ENCODE measurements at regions not wholly inside any gene's neighbourhood (a gene's known extent, or its start where the extent isn't known, plus 50 kb on each side); places are given as distances from the start of the nearest gene placed in this dataset.
"Not testable (repeated sequence)": the region's sequence is repeated elsewhere in the genome, so short reads cannot be mapped to it uniquely, and the experiment has no call there.

DNA sequence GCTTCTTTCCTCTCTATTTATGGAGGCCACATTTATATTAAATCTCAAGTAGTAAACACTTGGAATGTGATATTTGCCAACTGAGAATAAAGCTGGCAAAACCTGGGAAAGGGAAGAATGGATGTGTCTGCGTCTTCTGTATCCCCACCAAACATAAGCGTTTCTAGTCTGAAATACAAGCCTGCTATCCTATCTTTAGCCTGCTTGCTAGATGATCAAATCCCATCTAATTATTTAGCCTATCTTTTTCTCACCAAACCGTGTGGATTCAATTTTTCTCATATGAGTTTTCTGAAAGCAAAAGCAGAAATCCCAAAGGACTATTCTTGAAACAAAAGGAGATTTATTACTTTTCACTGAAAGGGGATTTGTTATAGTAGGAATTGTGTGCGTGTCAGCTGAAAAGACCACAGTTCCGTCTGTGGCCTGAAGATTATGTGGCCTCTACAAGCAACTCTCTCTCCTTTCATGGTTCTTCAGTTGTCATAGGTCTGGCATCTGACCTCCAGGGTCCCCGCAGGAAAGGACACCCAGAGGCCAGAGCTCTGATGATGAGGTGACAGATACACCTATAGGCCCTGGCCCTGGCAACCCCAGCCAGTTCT, 266.0 kb upstream of the MCTP2 start:
- no peak for DNase-seq
- H3K36me3 Mint-ChIP-seq, result no peaks in the 10 kb centered on the region
- H3K27me3 Mint-ChIP-seq, result no peaks in the 10 kb centered on the region
- no peak overlapping the region for H3K4me3 Mint-ChIP-seq
- CTCF ChIA-PET, result interaction anchor here (1.6 kb wide), 1 partner anchor 14 kb away, joined by 3 read pairs; no protein-coding TSS in a partner anchor
- no peak overlapping the region for H3K27ac Mint-ChIP-seq
- H3K9me3 Mint-ChIP-seq, result no peaks in the 10 kb centered on the region
- no peaks in the 10 kb centered on the region for H3K4me1 Mint-ChIP-seq

DNA sequence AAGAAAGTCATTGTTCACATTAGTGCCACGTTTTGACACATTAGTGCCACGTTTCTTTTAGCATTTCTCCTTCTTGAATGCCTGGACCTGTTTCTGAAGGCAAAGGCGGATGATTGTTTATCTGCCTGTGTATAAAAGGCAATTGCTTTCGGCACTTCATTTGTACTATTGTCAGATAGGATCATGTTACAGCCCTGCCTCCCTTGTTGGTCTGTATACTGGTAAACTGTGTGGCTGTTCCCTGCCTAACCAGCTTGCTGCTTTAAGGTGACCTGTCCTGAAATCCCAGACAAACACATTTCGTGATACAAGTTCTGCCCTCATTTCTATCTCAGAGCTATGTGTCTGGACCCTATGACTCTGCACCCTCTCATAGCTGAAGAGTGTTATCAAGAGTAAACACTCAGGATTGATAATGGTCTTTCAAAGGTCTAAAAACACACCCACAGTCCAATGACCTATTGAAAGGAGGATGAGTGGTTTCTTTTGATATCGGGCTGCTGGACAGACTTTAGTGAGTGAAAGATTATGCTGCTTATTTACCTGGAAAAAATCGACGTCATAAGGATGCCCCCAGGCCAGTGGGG, 276.3 kb upstream of the MCTP2 start:
- CTCF ChIA-PET, result no interaction called here
- no peaks in the 10 kb centered on the region for H3K36me3 Mint-ChIP-seq
- H3K4me1 Mint-ChIP-seq, result no peaks in the 10 kb centered on the region
- no peak overlapping the region for H3K4me3 Mint-ChIP-seq
- DNase-seq, result no peak
- no peaks in the 10 kb centered on the region for H3K27me3 Mint-ChIP-seq
- no peak overlapping the region for H3K27ac Mint-ChIP-seq
- H3K9me3 Mint-ChIP-seq, result no peaks in the 10 kb centered on the region

DNA sequence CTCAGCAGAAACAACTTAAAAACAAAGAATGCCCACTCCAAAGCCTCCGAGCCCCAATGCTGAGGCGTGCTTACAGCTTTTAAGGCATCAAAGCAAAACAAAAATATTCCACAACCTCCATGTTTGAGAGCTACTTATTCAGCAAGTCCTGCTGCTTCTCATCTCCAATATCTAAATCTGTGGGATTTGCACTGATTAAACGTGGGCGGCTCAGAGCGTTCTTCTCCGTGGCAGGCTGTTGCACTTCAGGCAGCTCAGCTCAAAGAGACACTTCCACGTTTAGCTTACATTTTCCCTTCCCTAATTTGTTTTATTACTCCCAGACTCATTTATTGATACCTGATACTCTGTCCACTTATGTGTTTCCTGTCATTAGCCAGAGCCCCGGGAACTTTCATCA, 282.6 kb upstream of the MCTP2 start:
- Mint-ChIP-seq H3K4me1 (no peaks in the 10 kb centered on the region), H3K27me3 (peaks cover 5% of the 10 kb centered on the region), H3K36me3 (no peaks in the 10 kb centered on the region), H3K9me3 (no peaks in the 10 kb centered on the region), H3K27ac (no peak overlapping the region), H3K4me3 (no peak overlapping the region)
- CTCF ChIA-PET, result no interaction called here
- no peak for DNase-seq

DNA sequence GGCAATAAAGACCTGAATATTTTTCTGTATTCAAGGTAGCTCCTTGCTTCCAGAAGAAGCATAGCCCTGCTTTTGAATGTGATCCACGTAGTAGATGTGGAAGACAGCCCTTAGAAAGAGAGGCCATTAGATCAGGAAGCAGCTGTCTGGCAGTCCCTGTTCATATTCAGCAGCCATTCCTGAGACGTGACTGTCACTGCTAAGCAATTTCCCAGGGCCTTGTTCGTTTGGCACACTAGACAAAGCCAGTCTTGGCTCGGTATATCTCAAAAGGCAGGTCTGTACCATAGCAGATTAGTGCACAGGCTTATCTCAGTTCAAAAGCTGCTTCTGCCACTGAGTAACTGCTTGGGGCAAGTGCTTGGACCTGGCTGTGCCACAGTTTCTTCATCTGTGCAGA, 287.8 kb upstream of the MCTP2 start:
- Mint-ChIP-seq H3K36me3 (no peaks in the 10 kb centered on the region), H3K4me1 (no peaks in the 10 kb centered on the region), H3K9me3 (no peaks in the 10 kb centered on the region), H3K27ac (no peak overlapping the region), H3K4me3 (no peak overlapping the region), H3K27me3 (peaks cover under 1% of the 10 kb centered on the region)
- DNase-seq, result no peak
- CTCF ChIA-PET, result no interaction called here

DNA sequence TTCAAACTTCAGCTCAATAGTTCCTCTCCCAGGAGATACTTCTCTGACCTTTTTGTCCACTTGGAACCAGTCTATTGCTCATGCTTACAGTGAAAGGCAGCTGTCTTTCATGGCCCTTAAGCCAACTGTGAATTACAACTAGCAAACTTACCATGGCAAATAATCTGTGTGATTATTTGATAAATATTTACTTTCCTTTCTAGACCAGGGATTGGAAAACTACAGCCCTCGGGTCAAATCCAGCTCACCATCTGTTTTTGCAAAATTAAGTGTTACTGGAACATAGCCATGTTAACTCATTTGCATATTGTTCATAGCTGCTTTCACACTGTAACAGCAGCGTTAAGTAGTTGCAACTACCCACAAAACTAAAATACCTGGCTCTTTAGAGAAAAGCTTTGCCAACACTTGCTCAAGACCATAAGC, 289.1 kb upstream of the MCTP2 start:
- no peaks in the 10 kb centered on the region for H3K9me3 Mint-ChIP-seq
- CTCF ChIA-PET, result interaction anchor here (0.9 kb wide), 1 partner anchor 22 kb away, joined by 3 read pairs; no protein-coding TSS in a partner anchor
- no peaks in the 10 kb centered on the region for H3K27me3 Mint-ChIP-seq

DNA sequence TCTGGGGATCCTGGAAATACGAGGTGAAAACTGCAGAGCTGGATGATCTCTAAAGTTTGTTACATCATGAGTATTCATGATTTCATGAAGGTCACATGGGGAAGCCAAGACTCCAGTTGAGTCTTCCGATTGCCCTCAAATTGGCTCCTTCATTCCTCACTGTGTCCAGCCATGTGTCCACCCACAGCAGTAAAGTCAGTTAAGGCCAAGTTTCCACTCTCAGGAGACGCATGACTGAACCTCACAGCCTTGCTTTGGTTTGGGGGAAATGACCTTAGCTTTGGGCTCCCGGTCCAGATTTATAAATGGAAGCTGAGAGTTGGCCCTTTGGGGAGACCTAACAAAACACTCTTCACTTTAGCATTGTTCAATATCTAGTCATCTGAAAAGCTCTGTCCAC, 289.7 kb upstream of the MCTP2 start:
- Mint-ChIP-seq H3K36me3 (no peaks in the 10 kb centered on the region), H3K27ac (no peak overlapping the region), H3K9me3 (no peaks in the 10 kb centered on the region), H3K27me3 (no peaks in the 10 kb centered on the region), H3K4me1 (no peaks in the 10 kb centered on the region), H3K4me3 (no peak overlapping the region)
- CTCF ChIA-PET, result interaction anchor here (0.8 to 0.9 kb wide), 2 partner anchors 21 to 178 kb away, joined by 3 read pairs; no protein-coding TSS in a partner anchor
- DNase-seq, result no peak

More for the DNA sequence above, 289.1 kb upstream of the MCTP2 start:
- Mint-ChIP-seq H3K27ac (no peak overlapping the region), H3K36me3 (no peaks in the 10 kb centered on the region), H3K4me1 (no peaks in the 10 kb centered on the region), H3K4me3 (no peak overlapping the region)
- DNase-seq, result no peak

DNA sequence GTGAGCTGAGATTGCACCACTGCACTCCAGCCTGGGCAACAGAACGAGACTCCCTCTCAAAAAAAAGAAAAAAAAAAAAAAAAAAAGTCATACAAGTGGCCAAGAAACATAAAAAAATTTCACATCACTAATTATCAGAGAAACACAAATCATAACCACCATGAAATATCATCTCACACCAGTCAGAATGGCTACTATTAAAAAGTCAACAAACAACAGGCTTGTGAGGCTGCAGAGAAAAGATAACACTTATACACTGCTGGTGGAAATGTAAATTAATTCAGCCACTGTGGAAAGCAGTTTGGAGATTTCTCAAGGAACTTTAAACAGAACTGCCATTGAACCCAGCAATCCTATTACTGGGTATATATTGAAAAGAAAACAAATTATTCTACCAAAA, 291.1 kb upstream of the MCTP2 start:
- Mint-ChIP-seq H3K4me1 (no peaks in the 10 kb centered on the region), H3K36me3 (no peaks in the 10 kb centered on the region), H3K4me3 (no peak overlapping the region), H3K27me3 (no peaks in the 10 kb centered on the region), H3K27ac (no peak overlapping the region), H3K9me3 (no peaks in the 10 kb centered on the region)
- CTCF ChIA-PET, result no interaction called here
- no peak for DNase-seq

DNA sequence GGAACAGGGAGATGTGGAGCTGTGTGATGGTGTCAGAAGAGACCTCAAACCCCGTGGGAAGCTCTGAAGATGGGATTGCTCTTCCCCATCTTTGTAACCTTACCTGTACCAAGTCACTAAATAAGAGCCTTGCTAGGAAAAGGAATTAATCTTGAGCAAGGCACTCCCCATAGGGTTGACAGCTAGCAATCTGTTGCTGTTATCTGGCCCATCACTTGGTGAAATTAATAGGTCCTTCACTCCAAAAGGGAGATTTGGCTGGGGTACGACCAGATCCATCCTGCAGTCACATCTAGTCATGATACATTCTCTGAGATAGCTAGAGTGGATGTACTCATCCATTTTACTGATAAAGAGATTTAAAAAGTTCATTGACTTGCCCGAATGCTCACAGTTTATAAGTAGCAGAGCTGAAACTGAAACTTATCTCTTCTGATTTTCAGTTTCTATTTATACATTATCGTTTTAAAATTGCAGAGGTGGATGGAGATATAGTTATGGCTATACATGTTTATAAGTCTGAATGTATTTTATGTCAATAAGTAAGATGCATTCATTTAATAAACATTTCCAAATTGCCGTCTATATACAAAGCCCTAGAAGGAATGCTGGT, 299.1 kb upstream of the MCTP2 start:
- no peak overlapping the region for H3K4me3 Mint-ChIP-seq
- no peaks in the 10 kb centered on the region for H3K27me3 Mint-ChIP-seq
- no peaks in the 10 kb centered on the region for H3K9me3 Mint-ChIP-seq
- DNase-seq, result no peak
- CTCF ChIA-PET, result interaction anchor here (1.6 kb wide), 1 partner anchor 897 kb away, joined by 3 read pairs; no protein-coding TSS in a partner anchor
- peaks cover 9% of the 10 kb centered on the region for H3K4me1 Mint-ChIP-seq
- no peak overlapping the region for H3K27ac Mint-ChIP-seq
- H3K36me3 Mint-ChIP-seq, result no peaks in the 10 kb centered on the region

DNA sequence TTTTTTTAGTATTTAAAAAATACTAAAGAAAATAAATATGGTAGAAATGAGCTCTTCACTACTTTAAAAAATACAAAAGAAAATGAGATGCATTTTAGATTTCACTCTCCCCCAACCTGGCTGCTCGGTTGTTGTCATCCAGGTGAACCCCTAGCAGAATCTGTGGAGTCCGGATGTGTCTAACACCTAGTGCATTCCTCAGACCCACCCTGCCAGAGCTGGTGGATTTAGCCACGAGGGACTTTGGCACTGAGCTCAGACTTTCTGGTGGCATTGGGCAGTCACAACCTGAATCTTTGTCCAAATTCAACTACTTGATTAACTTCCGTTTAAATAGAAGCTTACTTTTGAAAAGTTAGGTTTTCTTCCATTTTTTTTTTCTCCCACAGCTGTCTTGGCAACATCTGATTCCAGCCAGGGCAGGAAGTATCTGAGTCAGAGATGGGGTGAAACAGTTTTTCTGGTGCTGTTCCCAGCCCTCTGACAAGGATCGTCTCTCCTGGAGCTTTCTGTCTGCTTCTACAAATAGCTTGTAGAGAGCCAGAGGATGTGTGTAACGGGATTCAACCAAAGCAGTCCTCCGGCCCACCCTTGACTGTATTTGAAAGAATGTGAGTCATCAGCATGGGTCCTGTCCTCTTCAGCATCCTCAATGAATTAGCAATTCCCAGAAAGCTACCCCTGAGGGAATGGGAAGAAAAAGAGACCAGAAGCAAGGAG, 301.8 kb upstream of the MCTP2 start:
- H3K27ac Mint-ChIP-seq, result no peak overlapping the region
- CTCF ChIA-PET, result interaction anchor here (1.3 kb wide), 1 partner anchor 191 kb away, joined by 3 read pairs; no protein-coding TSS in a partner anchor
- H3K9me3 Mint-ChIP-seq, result no peaks in the 10 kb centered on the region
- H3K27me3 Mint-ChIP-seq, result no peaks in the 10 kb centered on the region
- peaks cover 9% of the 10 kb centered on the region for H3K4me1 Mint-ChIP-seq
- H3K4me3 Mint-ChIP-seq, result no peak overlapping the region
- no peaks in the 10 kb centered on the region for H3K36me3 Mint-ChIP-seq
- no peak for DNase-seq

DNA sequence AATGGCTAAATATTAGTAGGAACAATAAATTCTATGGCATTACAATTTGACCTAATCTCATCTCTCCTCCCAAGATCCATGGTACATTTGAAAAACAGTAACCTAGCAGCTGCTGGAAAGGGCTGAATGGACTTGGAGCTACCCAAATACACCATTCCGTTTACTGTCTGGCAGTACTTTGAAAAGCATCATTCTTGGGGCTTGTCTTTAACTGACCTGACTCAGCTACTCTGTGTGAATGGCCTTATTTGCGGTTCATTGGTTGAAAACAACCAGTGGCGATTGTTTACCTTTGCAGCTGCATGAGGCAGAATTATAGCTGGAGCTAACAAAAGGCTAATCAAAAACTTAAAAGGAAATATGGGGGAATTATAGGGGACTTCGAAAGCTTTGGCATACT, 311.2 kb upstream of the MCTP2 start:
- CTCF ChIA-PET, result interaction anchor here (0.9 kb wide), 1 partner anchor 22 kb away, joined by 3 read pairs; no protein-coding TSS in a partner anchor
- DNase-seq, result no peak
- Mint-ChIP-seq H3K36me3 (no peaks in the 10 kb centered on the region), H3K27ac (no peak overlapping the region), H3K27me3 (peaks cover 4% of the 10 kb centered on the region), H3K9me3 (no peaks in the 10 kb centered on the region), H3K4me3 (no peak overlapping the region), H3K4me1 (no peaks in the 10 kb centered on the region)

DNA sequence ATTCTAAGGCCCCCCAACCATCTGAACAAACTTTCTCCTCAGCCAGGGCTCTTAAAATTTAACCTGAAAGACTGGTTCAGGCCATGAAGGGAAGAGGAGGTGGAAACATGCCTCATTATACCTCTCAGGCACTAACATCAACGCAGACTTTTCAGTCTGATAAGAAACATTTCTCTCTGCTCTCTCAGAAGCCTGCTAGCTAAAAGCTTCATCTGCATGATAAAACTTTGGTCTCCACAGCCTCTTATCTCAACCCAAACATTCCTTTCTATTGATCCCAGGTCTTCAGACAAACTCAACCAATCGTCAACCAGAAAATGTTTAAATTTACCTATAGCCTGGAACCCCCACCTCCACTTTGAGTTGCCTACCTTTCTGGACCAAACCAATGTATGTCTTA, 312.6 kb upstream of the MCTP2 start:
- H3K4me3 Mint-ChIP-seq, H3K9me3 Mint-ChIP-seq, DNase-seq, H3K36me3 Mint-ChIP-seq, H3K4me1 Mint-ChIP-seq, CTCF ChIA-PET, H3K27me3 Mint-ChIP-seq: not testable (repeated sequence)
- peak overlapping the region; percentile 62 for H3K27ac Mint-ChIP-seq

DNA sequence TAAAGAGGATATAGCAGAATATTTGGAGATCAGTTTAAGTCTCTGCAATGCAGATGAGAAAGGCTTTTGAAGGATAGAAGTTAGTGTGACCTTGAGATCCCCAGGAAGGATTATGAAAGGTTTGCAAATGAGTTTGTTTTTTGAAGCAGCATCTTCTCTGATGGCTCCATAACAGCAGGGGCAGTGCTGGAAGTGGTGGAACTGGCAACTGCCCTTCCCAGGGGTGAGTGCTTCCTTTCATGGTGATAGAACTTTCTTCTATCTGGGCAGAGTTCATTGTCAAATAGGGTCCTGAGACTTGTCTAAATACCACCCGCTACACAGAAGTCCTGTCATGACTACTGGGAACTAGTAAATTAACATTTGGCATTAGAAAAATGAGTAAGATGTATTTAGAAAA, 314.2 kb upstream of the MCTP2 start:
- CTCF ChIA-PET, result no interaction called here
- Mint-ChIP-seq H3K4me1 (no peaks in the 10 kb centered on the region), H3K9me3 (no peaks in the 10 kb centered on the region), H3K4me3 (no peak overlapping the region), H3K27me3 (peaks cover 4% of the 10 kb centered on the region), H3K36me3 (no peaks in the 10 kb centered on the region), H3K27ac (no peak overlapping the region)
- DNase-seq, result no peak

DNA sequence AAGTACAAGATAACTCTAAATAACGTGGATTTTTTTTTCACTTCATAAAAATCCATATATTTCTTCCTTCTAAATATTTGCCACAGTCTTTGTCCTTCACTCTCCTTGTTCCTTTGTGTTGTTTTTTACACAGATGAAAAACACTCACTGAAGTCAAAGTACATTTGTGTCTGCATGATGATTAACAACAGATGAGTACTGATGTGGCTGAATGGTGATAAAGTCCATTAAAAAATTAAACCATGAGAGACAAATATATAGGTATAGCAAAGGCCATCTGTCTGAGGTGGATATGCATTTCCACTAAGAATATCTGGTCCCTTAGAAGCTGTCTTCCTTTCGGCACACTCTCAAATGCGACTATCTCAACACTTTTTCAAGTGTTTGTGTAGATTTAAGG, 317.5 kb upstream of the MCTP2 start:
- no peak for DNase-seq
- H3K4me1 Mint-ChIP-seq, result no peaks in the 10 kb centered on the region
- CTCF ChIA-PET, result no interaction called here

DNA sequence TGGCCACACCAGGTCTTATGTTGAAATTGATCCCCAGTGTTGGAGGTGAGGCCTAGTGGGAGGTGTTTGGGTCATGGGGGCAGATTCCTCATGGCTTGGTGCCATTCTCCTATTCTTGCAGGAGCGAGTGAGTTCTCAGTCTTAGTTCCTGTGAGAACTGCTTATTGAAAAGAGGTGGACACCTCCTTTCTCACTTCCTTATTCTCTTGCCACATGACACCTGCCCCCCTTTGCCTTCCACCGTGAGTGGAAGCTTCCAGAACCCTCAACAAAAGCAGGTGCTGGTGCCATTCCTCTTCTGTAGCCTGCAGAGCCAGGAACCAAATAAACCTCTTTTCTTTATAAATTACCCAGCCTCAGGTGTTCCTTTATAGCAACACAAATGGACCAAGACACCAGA, 318.1 kb upstream of the MCTP2 start:
- Mint-ChIP-seq H3K9me3 (no peaks in the 10 kb centered on the region), H3K36me3 (no peaks in the 10 kb centered on the region), H3K4me1 (no peaks in the 10 kb centered on the region), H3K4me3 (no peak overlapping the region), H3K27ac (no peak overlapping the region), H3K27me3 (peaks cover 4% of the 10 kb centered on the region)
- CTCF ChIA-PET, result no interaction called here
- DNase-seq, result no peak

More for the DNA sequence above, 317.5 kb upstream of the MCTP2 start:
- Mint-ChIP-seq H3K4me3 (no peak overlapping the region), H3K9me3 (no peaks in the 10 kb centered on the region), H3K27ac (no peak overlapping the region), H3K36me3 (no peaks in the 10 kb centered on the region), H3K27me3 (peaks cover 4% of the 10 kb centered on the region)
